H1 (cell line): ENCODE measurements at regions not wholly inside any gene's neighbourhood (a gene's known extent, or its start where the extent isn't known, plus 50 kb on each side); places are given as distances from the start of the nearest gene placed in this dataset.

Experiments used
- ASH2L ChIP-seq: fragments of 200-600, 300-600 bp; sonication (generic); IDR thresholded peaks from one replicate; pipeline ENCODE4 v1.7.1; 2017; ENCODE audit warnings: low read length
- BRCA1 ChIP-seq: IDR thresholded peaks from 2 replicates; pipeline ENCODE4 v1.6.1; 2012; ENCODE audit warnings: low read depth, low read length, improper control_type of control experiment
- CTBP2 ChIP-seq: IDR thresholded peaks from 2 replicates; pipeline ENCODE4 v1.7.0; 2011; ENCODE audit warnings: borderline replicate concordance, mild to moderate bottlenecking, moderate library complexity, mixed read lengths, low read length; ENCODE audit not compliant: insufficient read depth, insufficient read length
- CTCF ChIP-seq, 3 experiments: IDR thresholded peaks; 1 replicate in 2 of 3; 2 replicates in 1 of 3; pipeline versions ENCODE4 v1.5.1 to v1.6.1; 2011; ENCODE audit warnings: low read length in 3 of 3, mild to moderate bottlenecking in 3 of 3, inconsistent platforms in 2 of 3, low read depth in 1 of 3, moderate library complexity in 1 of 3; ENCODE audit not compliant: insufficient read depth in 1 of 3; ENCODE audit errors: control extremely low read depth in 1 of 3
- EZH2 ChIP-seq: fragments of 200-600 bp; sonication (generic); IDR thresholded peaks from 2 replicates; pipeline ENCODE4 v1.7.1; 2012; ENCODE audit warnings: low read depth, mild to moderate bottlenecking, moderate library complexity, low read length, inconsistent platforms; ENCODE audit not compliant: severe bottlenecking
- HDAC2 ChIP-seq, 2 experiments: fragments of 300-600 bp in 1 of 2; sonication (generic) in 1 of 2; IDR thresholded peaks; 2 replicates each; pipeline ENCODE4 v1.6.1; 2011 to 2012; ENCODE audit warnings: low read depth in 2 of 2, low read length in 2 of 2, mild to moderate bottlenecking in 2 of 2, moderate library complexity in 2 of 2, borderline replicate concordance in 1 of 2, inconsistent platforms in 1 of 2
- POLR2AphosphoS5 ChIP-seq: IDR thresholded peaks from 2 replicates; pipeline ENCODE4 v1.6.1; 2011; ENCODE audit warnings: low read depth, low read length
- SP2 ChIP-seq: IDR thresholded peaks from 2 replicates; pipeline ENCODE4 v1.6.1; 2012; ENCODE audit warnings: mild to moderate bottlenecking, low read length, inconsistent platforms
- USF2 ChIP-seq: IDR thresholded peaks from 2 replicates; pipeline ENCODE4 v1.6.1; 2011; ENCODE audit warnings: low read length, improper control_type of control experiment
- YY1 ChIP-seq: IDR thresholded peaks from 2 replicates; pipeline ENCODE4 v1.6.1; 2011; ENCODE audit warnings: low read depth, mild to moderate bottlenecking, low read length

- TF ChIP-seq HDAC2 (IDR thresholded peaks at IDR 0.05; ENCODE audit: borderline replicate concordance in 1 of 2, low read depth in 2 of 2, low read length in 2 of 2) = no peak
- no peak for TF ChIP-seq SP2
- TF ChIP-seq CTCF (IDR thresholded peaks at IDR 0.05; ENCODE audit: control extremely low read depth in 1 of 3, insufficient read depth in 1 of 3, low read depth in 1 of 3, low read length in 3 of 3) = no peak
- no peak for TF ChIP-seq YY1
- TF ChIP-seq POLR2AphosphoS5 = no peak
- no peak for TF ChIP-seq ASH2L
- TF ChIP-seq CTBP2 = no peak
- TF ChIP-seq USF2 = no peak
- TF ChIP-seq EZH2 = no peak
- no peak for TF ChIP-seq BRCA1
Observed at GRCh38 chr14:62532181-62532580, 513.1 kb downstream of the KCNH5 start.
